ENCODE measurements at regions not wholly inside any gene's neighbourhood (a gene's known extent, or its start where the extent isn't known, plus 50 kb on each side); places are given as distances from the start of the nearest gene placed in this dataset.

DNA sequence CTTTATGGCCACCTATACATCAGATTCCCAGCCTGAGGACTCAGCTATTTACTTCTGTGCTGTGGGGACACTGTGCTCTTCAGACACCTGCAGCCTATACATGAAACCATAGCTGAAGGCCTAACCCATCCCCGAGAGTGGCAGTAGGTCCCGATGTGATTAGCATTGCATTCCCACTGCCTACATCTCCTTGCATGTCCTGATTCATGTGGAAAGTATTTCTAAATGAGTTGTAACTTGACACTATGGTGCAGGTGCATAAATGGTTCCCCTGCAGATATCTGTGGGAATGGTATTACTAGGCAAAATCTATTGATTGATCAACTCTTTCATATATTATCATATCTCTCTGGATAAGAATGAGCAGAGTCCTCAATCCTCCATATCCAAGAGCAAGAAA is 433.5 kb downstream of the DAD1 start:
- H3K27ac ChIP-seq (ENCODE audit: low read depth, low read length) = no peak overlapping the region
- no peaks in the 10 kb centered on the region for H3F3A ChIP-seq (ENCODE audit: control insufficient read depth, insufficient read depth)
- H4K20me1 ChIP-seq (ENCODE audit: control insufficient read depth, insufficient read depth, low read depth, low read length) = no peaks in the 10 kb centered on the region
- H3K27me3 ChIP-seq (ENCODE audit: control insufficient read depth, low read length) = peaks cover 12% of the 10 kb centered on the region
- H3K4me2 ChIP-seq (ENCODE audit: low read length) = no peak overlapping the region
- no peaks in the 10 kb centered on the region for H3K79me2 ChIP-seq (ENCODE audit: control insufficient read depth, low read length)
- H3K9me3 ChIP-seq (ENCODE audit: control insufficient read depth, insufficient read depth, low read length) = no peaks in the 10 kb centered on the region
- TF ChIP-seq, protein P1, sequence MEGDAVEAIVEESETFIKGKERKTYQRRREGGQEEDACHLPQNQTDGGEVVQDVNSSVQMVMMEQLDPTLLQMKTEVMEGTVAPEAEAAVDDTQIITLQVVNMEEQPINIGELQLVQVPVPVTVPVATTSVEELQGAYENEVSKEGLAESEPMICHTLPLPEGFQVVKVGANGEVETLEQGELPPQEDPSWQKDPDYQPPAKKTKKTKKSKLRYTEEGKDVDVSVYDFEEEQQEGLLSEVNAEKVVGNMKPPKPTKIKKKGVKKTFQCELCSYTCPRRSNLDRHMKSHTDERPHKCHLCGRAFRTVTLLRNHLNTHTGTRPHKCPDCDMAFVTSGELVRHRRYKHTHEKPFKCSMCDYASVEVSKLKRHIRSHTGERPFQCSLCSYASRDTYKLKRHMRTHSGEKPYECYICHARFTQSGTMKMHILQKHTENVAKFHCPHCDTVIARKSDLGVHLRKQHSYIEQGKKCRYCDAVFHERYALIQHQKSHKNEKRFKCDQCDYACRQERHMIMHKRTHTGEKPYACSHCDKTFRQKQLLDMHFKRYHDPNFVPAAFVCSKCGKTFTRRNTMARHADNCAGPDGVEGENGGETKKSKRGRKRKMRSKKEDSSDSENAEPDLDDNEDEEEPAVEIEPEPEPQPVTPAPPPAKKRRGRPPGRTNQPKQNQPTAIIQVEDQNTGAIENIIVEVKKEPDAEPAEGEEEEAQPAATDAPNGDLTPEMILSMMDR (IDR thresholded peaks at IDR 0.05; ENCODE audit: low read depth, low read length, poor library complexity, severe bottlenecking) = no peak
- no peak for TF ChIP-seq EZH2phosphoT487 (IDR thresholded peaks at IDR 0.05; ENCODE audit: borderline replicate concordance, low read length)
- H3K36me3 ChIP-seq (ENCODE audit: control insufficient read depth, low read length) = no peaks in the 10 kb centered on the region
- H3K4me3 ChIP-seq (ENCODE audit: low read length) = no peak overlapping the region
- H3K4me1 ChIP-seq (ENCODE audit: control insufficient read depth, low read length) = peaks cover 2% of the 10 kb centered on the region; the same call in 1 of the 2 replicates
- H3K9me2 ChIP-seq (replicated peaks; ENCODE audit: control insufficient read depth, low read length) = no peaks in the 10 kb centered on the region

DNA sequence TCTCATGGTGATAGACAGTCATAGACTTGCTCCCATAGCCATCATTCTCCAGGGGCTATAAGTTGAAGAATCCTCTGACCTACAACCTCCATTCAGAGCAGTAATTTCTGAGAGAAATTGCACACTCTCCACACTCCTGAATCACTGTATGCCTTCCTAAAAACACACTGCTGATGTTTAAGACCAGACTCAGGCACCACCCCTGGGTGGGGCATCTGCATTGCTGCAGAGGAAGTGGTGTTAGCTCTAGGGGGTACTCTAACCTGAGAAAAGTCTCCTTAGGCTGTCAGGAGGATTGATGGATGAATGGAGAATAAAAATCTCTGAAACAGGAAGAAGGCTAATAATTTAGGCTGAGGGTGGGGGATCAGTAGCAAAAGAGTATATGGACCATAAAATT is 436.1 kb downstream of the DAD1 start:
- Histone ChIP-seq H3K4me2 (ENCODE audit: low read length) (no peak overlapping the region), H4K20me1 (ENCODE audit: control insufficient read depth, insufficient read depth, low read depth, low read length) (no peaks in the 10 kb centered on the region), H3F3A (ENCODE audit: control insufficient read depth, insufficient read depth) (no peaks in the 10 kb centered on the region), H3K27ac (ENCODE audit: low read depth, low read length) (no peak overlapping the region), H3K4me3 (ENCODE audit: low read length) (no peak overlapping the region), H3K4me1 (ENCODE audit: control insufficient read depth, low read length) (no peaks in the 10 kb centered on the region), H3K36me3 (ENCODE audit: control insufficient read depth, low read length) (no peaks in the 10 kb centered on the region), H3K9me3 (ENCODE audit: control insufficient read depth, insufficient read depth, low read length) (no peaks in the 10 kb centered on the region), H3K27me3 (ENCODE audit: control insufficient read depth, low read length) (peaks cover 22% of the 10 kb centered on the region), H3K9me2 (replicated peaks; ENCODE audit: control insufficient read depth, low read length) (no peaks in the 10 kb centered on the region), H3K79me2 (ENCODE audit: control insufficient read depth, low read length) (no peaks in the 10 kb centered on the region)
- TF ChIP-seq, protein P1 (IDR thresholded peaks at IDR 0.05; ENCODE audit: low read depth, low read length, poor library complexity, severe bottlenecking) = no peak
- TF ChIP-seq EZH2phosphoT487 (IDR thresholded peaks at IDR 0.05; ENCODE audit: borderline replicate concordance, low read length) = no peak

DNA sequence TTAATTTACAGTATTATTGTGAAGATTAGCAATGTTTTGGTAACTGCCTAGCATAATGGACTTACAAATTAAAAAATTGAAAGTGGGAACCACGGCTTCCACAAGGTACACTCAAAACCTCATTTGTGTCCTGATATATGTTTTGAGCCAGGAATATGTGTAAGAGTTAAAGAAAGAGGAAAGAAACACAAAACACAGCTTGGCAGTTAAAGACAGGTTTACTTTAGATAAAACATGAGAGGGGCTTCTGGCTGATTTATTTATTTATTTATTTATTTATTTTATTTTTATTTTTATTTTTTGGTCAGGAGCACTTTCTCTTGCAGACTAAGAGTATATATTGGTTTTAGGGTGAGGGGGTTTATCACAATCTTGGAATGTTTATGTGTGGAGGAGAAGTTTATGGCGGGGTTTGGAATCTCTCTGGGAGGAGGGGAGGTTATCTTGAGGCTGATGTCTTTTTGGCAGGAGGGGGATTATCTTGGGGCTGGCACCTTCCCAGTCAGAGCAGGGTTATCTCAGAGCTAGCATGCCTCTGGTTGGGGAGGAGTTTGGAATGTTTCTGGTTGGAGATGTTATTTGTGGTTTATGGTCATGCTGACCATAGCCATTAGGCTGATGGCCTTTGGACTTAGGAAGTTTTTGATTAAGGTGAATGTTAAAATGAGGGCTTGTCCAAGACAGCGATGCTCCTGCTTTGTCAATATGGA is 436.7 kb downstream of the DAD1 start:
- Histone ChIP-seq H3F3A (ENCODE audit: control insufficient read depth, insufficient read depth) (no peaks in the 10 kb centered on the region), H3K79me2 (ENCODE audit: control insufficient read depth, low read length) (no peaks in the 10 kb centered on the region), H3K4me1 (ENCODE audit: control insufficient read depth, low read length) (no peaks in the 10 kb centered on the region), H3K36me3 (ENCODE audit: control insufficient read depth, low read length) (no peaks in the 10 kb centered on the region), H3K27ac (ENCODE audit: low read depth, low read length) (no peak overlapping the region), H3K27me3 (ENCODE audit: control insufficient read depth, low read length) (peaks cover 23% of the 10 kb centered on the region), H3K4me2 (ENCODE audit: low read length) (no peak overlapping the region), H4K20me1 (ENCODE audit: control insufficient read depth, insufficient read depth, low read depth, low read length) (no peaks in the 10 kb centered on the region), H3K9me3 (ENCODE audit: control insufficient read depth, insufficient read depth, low read length) (no peaks in the 10 kb centered on the region), H3K9me2 (replicated peaks; ENCODE audit: control insufficient read depth, low read length) (no peaks in the 10 kb centered on the region), H3K4me3 (ENCODE audit: low read length) (no peak overlapping the region)
- TF ChIP-seq, protein P1 (IDR thresholded peaks at IDR 0.05; ENCODE audit: low read depth, low read length, poor library complexity, severe bottlenecking) = no peak
- no peak for TF ChIP-seq EZH2phosphoT487 (IDR thresholded peaks at IDR 0.05; ENCODE audit: borderline replicate concordance, low read length)

Measured in DOHH2 (cell line).